ENCODE measurements at regions not wholly inside any gene's neighbourhood (a gene's known extent, or its start where the extent isn't known, plus 50 kb on each side); places are given as distances from the start of the nearest gene placed in this dataset.

- no peak for DNase-seq
Observed at GRCh38 chr4:184528051-184528450, 53.7 kb upstream of the IRF2 start.

- DNase-seq: no peak
Observed at GRCh38 chr4:184526228-184526627, 51.9 kb upstream of the IRF2 start.

Measured in Kasumi-1 (cell line).